Keratinocyte (primary cell): ENCODE measurements at regions not wholly inside any gene's neighbourhood (a gene's known extent, or its start where the extent isn't known, plus 50 kb on each side); places are given as distances from the start of the nearest gene placed in this dataset.

ENCODE experiments used
- DNase-seq: peaks from one replicate; pipeline ENCODE4 v3.0.0-alpha.2; 2011; ENCODE audit warnings: low read depth, missing footprints, low spot score
- FAIRE-seq: peaks from 2 replicates; lab custom pipeline; 2011; peaks lifted over from hg19 to GRCh38; lab: Jason Lieb, UNC
- H2AFZ ChIP-seq: 2 replicates; pipeline ENCODE4 v1.6.0; 2012; ENCODE audit warnings: low read length, control low read depth, inconsistent platforms; ENCODE audit not compliant: control insufficient read depth
- H3K27ac ChIP-seq: 2 replicates; pipeline ENCODE4 v1.5.1; 2011; ENCODE audit warnings: low read length; ENCODE audit not compliant: control insufficient read depth, insufficient read depth
- H3K27me3 ChIP-seq: 3 replicates; pipeline ENCODE4 v1.6.0; 2011; ENCODE audit warnings: low read length; ENCODE audit not compliant: control insufficient read depth, insufficient read depth; ENCODE audit errors: extremely low read depth
- H3K36me3 ChIP-seq, 2 experiments: 2 replicates in 1 of 2; 3 replicates in 1 of 2; pipeline ENCODE4 v1.5.1; 2011; ENCODE audit warnings: low read length in 2 of 2, mild to moderate bottlenecking in 1 of 2; ENCODE audit not compliant: control insufficient read depth in 2 of 2, insufficient read depth in 2 of 2; ENCODE audit errors: extremely low read depth in 1 of 2
- H3K4me1 ChIP-seq: 3 replicates; pipeline ENCODE4 v1.5.1; 2011; ENCODE audit warnings: low read length; ENCODE audit not compliant: control insufficient read depth, insufficient read depth; ENCODE audit errors: extremely low read depth
- H3K4me2 ChIP-seq: 3 replicates; pipeline ENCODE4 v1.6.0; 2011; ENCODE audit warnings: low read depth, low read length; ENCODE audit not compliant: control insufficient read depth, insufficient read depth; ENCODE audit errors: extremely low read depth
- H3K4me3 ChIP-seq, 3 experiments: fragments of 200-600 bp in 1 of 3; sonication (generic) in 1 of 3; 2 replicates in 2 of 3; 3 replicates in 1 of 3; pipeline ENCODE4 v1.5.1; 2011 to 2016; ENCODE audit warnings: low read length in 3 of 3, mild to moderate bottlenecking in 3 of 3, control low read depth in 2 of 3, inconsistent platforms in 1 of 3, low read depth in 1 of 3, mixed read lengths in 1 of 3, mixed run types in 1 of 3, moderate library complexity in 1 of 3; ENCODE audit not compliant: control insufficient read depth in 2 of 3, insufficient read depth in 2 of 3; ENCODE audit errors: extremely low read depth in 1 of 3
- H3K79me2 ChIP-seq: 2 replicates; pipeline ENCODE4 v1.6.0; 2012; ENCODE audit warnings: low read length; ENCODE audit not compliant: control insufficient read depth, insufficient read depth
- H3K9ac ChIP-seq: 3 replicates; pipeline ENCODE4 v1.6.0; 2011; ENCODE audit warnings: low read length; ENCODE audit not compliant: control insufficient read depth, insufficient read depth; ENCODE audit errors: extremely low read depth
- H3K9me1 ChIP-seq: 3 replicates; pipeline ENCODE4 v1.6.0; 2011; ENCODE audit warnings: low read length; ENCODE audit not compliant: control insufficient read depth, insufficient read depth; ENCODE audit errors: extremely low read depth
- H3K9me3 ChIP-seq: 2 replicates; pipeline ENCODE4 v1.5.1; 2012; ENCODE audit warnings: low read depth, low read length; ENCODE audit not compliant: control insufficient read depth
- H4K20me1 ChIP-seq: 3 replicates; pipeline ENCODE4 v1.6.0; 2011; ENCODE audit warnings: low read length; ENCODE audit not compliant: control insufficient read depth, insufficient read depth; ENCODE audit errors: extremely low read depth
- CTCF ChIP-seq, 3 experiments: IDR thresholded peaks in 1 of 3; conservative IDR thresholded peaks in 1 of 3; optimal IDR thresholded peaks in 1 of 3; 2 replicates in 2 of 3; 3 replicates in 1 of 3; pipeline versions ENCODE3 to v1.5.1; 2011; ENCODE audit warnings: low read length in 3 of 3, mild to moderate bottlenecking in 3 of 3, moderate library complexity in 2 of 3, control low read depth in 1 of 3, inconsistent platforms in 1 of 3; ENCODE audit not compliant: insufficient read depth in 2 of 3; ENCODE audit errors: extremely low read depth in 1 of 3
- EZH2 ChIP-seq: IDR thresholded peaks from one replicate; pipeline ENCODE4 v1.6.1; 2012; ENCODE audit warnings: inconsistent platforms, mild to moderate bottlenecking, low read length, moderate library complexity
- dilution Hi-C: fragments of 300-500 bp; cut with MboI; formaldehyde crosslinking; loops from one replicate; pipeline ENCODE4 v1.7.0; 2020; ENCODE audit warnings: low sequenced_read_pairs; ENCODE audit not compliant: extremely low pct_ligation_motif_present

- FAIRE-seq, result no peak
- dilution Hi-C loops, result no loop called here
- no peak for TF ChIP-seq EZH2
- no peak for TF ChIP-seq CTCF (optimal IDR thresholded peaks at IDR 0.05 in 1 of 3, IDR thresholded peaks at IDR 0.05 in 1 of 3, conservative IDR thresholded peaks at IDR 0.05 in 1 of 3; ENCODE audit: extremely low read depth in 1 of 3, insufficient read depth in 2 of 3, low read length in 3 of 3)
- Histone ChIP-seq H3K9me3 (peaks cover 7% of the 10 kb centered on the region), H3K9me1 (no peaks in the 10 kb centered on the region), H2AFZ (no peak overlapping the region), H3K27ac (no peak overlapping the region), H3K9ac (no peak overlapping the region), H3K4me3 (no peak overlapping the region), H3K4me2 (no peak overlapping the region), H3K79me2 (no peaks in the 10 kb centered on the region), H3K36me3 (no peaks in the 10 kb centered on the region), H4K20me1 (no peaks in the 10 kb centered on the region), H3K4me1 (no peaks in the 10 kb centered on the region), H3K27me3 (no peaks in the 10 kb centered on the region)
- no peak for DNase-seq
Measured at GRCh38 chr1:4153571-4153970, 253.5 kb upstream of the C1orf174 start.

- no peak overlapping the region for H3K4me2 ChIP-seq
- no peaks in the 10 kb centered on the region for H3K36me3 ChIP-seq
- H3K9me1 ChIP-seq, result no peaks in the 10 kb centered on the region
- H3K4me1 ChIP-seq, result no peaks in the 10 kb centered on the region
- no peak overlapping the region for H3K4me3 ChIP-seq
- H2AFZ ChIP-seq, result no peak overlapping the region
- DNase-seq (no peak), FAIRE-seq (no peak)
- no peak overlapping the region for H3K9ac ChIP-seq
- no peaks in the 10 kb centered on the region for H3K27me3 ChIP-seq
- TF ChIP-seq CTCF (optimal IDR thresholded peaks at IDR 0.05 in 1 of 3, IDR thresholded peaks at IDR 0.05 in 1 of 3, conservative IDR thresholded peaks at IDR 0.05 in 1 of 3; ENCODE audit: extremely low read depth in 1 of 3, insufficient read depth in 2 of 3, low read length in 3 of 3) (no peak), EZH2 (no peak)
- H3K27ac ChIP-seq, result no peak overlapping the region
- no peaks in the 10 kb centered on the region for H4K20me1 ChIP-seq
- H3K9me3 ChIP-seq, result peaks cover 11% of the 10 kb centered on the region
- dilution Hi-C loops, result no loop called here
- no peaks in the 10 kb centered on the region for H3K79me2 ChIP-seq
Measured at GRCh38 chr1:4156241-4156973, 256.3 kb upstream of the C1orf174 start.
